ENCODE measurements at regions not wholly inside any gene's neighbourhood (a gene's known extent, or its start where the extent isn't known, plus 50 kb on each side); places are given as distances from the start of the nearest gene placed in this dataset.

DNA sequence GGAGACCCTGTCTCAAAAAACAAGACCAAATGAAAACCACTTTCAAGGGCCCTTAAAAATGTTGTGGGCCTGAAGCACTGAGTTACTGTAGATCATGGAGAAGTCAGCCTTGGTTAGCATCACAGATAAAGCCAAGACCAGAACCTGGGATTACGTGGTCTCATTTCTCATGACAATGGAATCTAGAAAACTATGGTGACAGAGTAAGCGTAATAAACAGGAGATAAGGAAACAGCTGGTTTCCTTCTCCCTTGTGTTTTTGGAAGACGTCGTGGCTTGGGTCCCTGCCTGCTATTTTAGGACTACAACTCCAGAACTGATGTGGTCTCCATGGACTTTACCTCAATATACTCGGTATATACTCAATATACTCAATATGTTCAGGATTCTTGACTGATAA, 180.7 kb upstream of the ZFHX3 start:
- Histone ChIP-seq H3K36me3 (no peaks in the 10 kb centered on the region), H3K27ac (no peak overlapping the region), H3K4me3 (no peak overlapping the region), H3K27me3 (replicated peaks in 1 of 7) (no peaks in the 10 kb centered on the region), H3K9me3 (no peaks in the 10 kb centered on the region), H3K4me1 (peaks cover 0 to 7% (median 2%) of the 10 kb centered on the region in 6 donors)
- intact Hi-C loops (cut with DNase I; ENCODE audit: low total_unique reads), result no loop called here
- no peak for TF ChIP-seq POLR2AphosphoS5 (IDR thresholded peaks at IDR 0.05)
- no peak for TF ChIP-seq POLR2A (IDR thresholded peaks at IDR 0.05)
- TF ChIP-seq, protein P1, sequence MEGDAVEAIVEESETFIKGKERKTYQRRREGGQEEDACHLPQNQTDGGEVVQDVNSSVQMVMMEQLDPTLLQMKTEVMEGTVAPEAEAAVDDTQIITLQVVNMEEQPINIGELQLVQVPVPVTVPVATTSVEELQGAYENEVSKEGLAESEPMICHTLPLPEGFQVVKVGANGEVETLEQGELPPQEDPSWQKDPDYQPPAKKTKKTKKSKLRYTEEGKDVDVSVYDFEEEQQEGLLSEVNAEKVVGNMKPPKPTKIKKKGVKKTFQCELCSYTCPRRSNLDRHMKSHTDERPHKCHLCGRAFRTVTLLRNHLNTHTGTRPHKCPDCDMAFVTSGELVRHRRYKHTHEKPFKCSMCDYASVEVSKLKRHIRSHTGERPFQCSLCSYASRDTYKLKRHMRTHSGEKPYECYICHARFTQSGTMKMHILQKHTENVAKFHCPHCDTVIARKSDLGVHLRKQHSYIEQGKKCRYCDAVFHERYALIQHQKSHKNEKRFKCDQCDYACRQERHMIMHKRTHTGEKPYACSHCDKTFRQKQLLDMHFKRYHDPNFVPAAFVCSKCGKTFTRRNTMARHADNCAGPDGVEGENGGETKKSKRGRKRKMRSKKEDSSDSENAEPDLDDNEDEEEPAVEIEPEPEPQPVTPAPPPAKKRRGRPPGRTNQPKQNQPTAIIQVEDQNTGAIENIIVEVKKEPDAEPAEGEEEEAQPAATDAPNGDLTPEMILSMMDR (IDR thresholded peaks at IDR 0.05 in 8 of 11, conservative IDR thresholded peaks at IDR 0.05 in 3 of 11), result no peak
- no peak for DNase-seq
- WGBS, 5 donors, result 29 to 46% (median 34%) methylated on average over 5 of the region's 5 CpGs

DNA sequence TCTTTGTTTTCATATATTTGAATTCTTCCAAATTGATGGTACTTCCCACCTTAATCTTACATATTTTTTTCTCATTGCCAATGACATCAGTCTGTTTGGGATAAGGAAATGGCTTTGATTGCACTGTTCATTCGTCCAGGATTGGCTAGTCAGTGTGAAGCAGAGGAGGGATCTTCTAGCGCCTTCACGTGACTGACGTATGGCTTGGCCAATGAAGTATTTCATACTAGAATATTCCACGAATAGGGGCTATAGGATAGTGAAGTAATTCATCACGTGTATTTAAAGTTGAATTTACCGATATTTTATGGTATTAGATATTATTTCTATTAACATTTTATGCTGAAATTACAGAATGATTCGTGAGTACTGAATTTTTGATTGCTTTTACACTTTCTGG, 178.7 kb upstream of the ZFHX3 start:
- TF ChIP-seq POLR2AphosphoS5 (IDR thresholded peaks at IDR 0.05), result no peak
- TF ChIP-seq, protein P1 (IDR thresholded peaks at IDR 0.05 in 8 of 11, conservative IDR thresholded peaks at IDR 0.05 in 3 of 11), result no peak
- TF ChIP-seq POLR2A (IDR thresholded peaks at IDR 0.05), result no peak
- no peak for DNase-seq

DNA sequence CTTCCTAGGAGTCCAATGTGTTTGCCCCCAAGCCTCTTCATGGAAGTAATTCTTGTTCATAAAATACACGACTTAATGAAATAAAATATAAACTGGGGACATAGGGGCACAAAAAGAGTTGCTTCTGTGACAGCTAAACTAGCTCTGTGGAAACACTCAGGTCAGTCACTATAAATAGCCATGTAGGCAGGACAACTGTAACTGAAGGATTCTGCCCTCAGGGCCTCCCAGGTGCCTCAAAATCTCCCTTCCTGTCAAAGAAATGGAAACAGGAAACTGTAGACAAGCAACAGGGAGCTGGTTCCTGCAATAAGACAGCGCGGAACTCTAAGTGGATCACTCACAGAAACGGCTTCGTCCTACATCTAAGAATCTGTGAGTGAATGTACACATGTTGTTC, 178.1 kb upstream of the ZFHX3 start:
- H3K36me3 ChIP-seq, result no peaks in the 10 kb centered on the region
- TF ChIP-seq, protein P1 (IDR thresholded peaks at IDR 0.05 in 8 of 11, conservative IDR thresholded peaks at IDR 0.05 in 3 of 11), result no peak
- TF ChIP-seq POLR2A (IDR thresholded peaks at IDR 0.05) (no peak), POLR2AphosphoS5 (IDR thresholded peaks at IDR 0.05) (no peak)
- peaks cover 0 to 7% (median 0%) of the 10 kb centered on the region in 8 donors for H3K9me3 ChIP-seq
- intact Hi-C loops (cut with DNase I; ENCODE audit: low total_unique reads), result no loop called here
- H3K27me3 ChIP-seq (replicated peaks in 1 of 7), result no peaks in the 10 kb centered on the region
- no peaks in the 10 kb centered on the region for H3K4me1 ChIP-seq
- no peak overlapping the region for H3K4me3 ChIP-seq
- DNase-seq, result no peak
- 73 to 82% (median 76%) methylated on average over 5 of the region's 5 CpGs for WGBS, 5 donors
- H3K27ac ChIP-seq, result no peak overlapping the region

More for the DNA sequence above, 178.7 kb upstream of the ZFHX3 start:
- 87 to 92% (median 87%) methylated on average over 8 of the region's 8 CpGs for WGBS, 5 donors
- Histone ChIP-seq H3K27ac (no peak overlapping the region), H3K27me3 (replicated peaks in 1 of 7) (no peaks in the 10 kb centered on the region), H3K4me1 (no peaks in the 10 kb centered on the region), H3K36me3 (no peaks in the 10 kb centered on the region), H3K4me3 (no peak overlapping the region), H3K9me3 (peaks cover 0 to 7% (median 0%) of the 10 kb centered on the region in 8 donors)
- intact Hi-C loops (cut with DNase I; ENCODE audit: low total_unique reads), result no loop called here

DNA sequence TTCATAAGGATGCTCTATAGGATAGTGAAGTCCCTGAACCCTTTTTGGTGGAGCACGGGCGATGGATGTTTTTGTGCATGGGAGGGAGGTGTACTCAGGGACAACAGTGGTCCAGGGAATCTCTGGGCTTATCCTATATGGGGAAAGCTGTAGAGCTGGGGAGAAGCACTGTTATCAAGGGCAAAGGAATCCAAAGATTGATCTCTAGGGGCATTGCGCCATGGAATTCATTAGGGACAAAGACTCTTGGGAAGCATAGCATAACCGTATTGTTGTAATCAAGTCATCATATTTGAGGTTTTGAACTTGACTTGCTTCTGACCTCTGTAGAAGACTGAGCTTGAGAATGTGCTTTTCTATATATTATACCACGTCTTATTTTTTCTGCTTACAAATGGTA, 172.9 kb upstream of the ZFHX3 start:
- TF ChIP-seq, protein P1 (IDR thresholded peaks at IDR 0.05 in 8 of 11, conservative IDR thresholded peaks at IDR 0.05 in 3 of 11), result no peak
- TF ChIP-seq POLR2A (IDR thresholded peaks at IDR 0.05) (no peak), POLR2AphosphoS5 (IDR thresholded peaks at IDR 0.05) (no peak)
- Histone ChIP-seq H3K27me3 (replicated peaks in 1 of 7) (no peaks in the 10 kb centered on the region), H3K36me3 (no peaks in the 10 kb centered on the region), H3K4me3 (no peak overlapping the region), H3K9me3 (peaks cover 0 to 11% (median 0%) of the 10 kb centered on the region in 8 donors), H3K27ac (no peak overlapping the region), H3K4me1 (no peaks in the 10 kb centered on the region)
- intact Hi-C loops (cut with DNase I; ENCODE audit: low total_unique reads), result no loop called here
- DNase-seq, result no peak
- WGBS, 5 donors, result 87 to 96% (median 91%) methylated on average over 5 of the region's 5 CpGs

Measured in spleen (tissue), 11 donors.